Uterus (tissue), 2 donors: ENCODE measurements at regions not wholly inside any gene's neighbourhood (a gene's known extent, or its start where the extent isn't known, plus 50 kb on each side); places are given as distances from the start of the nearest gene placed in this dataset.

ENCODE experiments used
- POLR2A ChIP-seq, 2 donors: fragments of 450-650 bp; IDR thresholded peaks; one replicate each; pipeline ENCODE4 v1.6.1; 2016; ENCODE audit warnings: antibody characterized with exemption in 2 of 2, mild to moderate bottlenecking in 1 of 2, moderate library complexity in 1 of 2
- TF ChIP-seq, protein P1 (sequence below), 4 experiments: fragments of 200-600 bp in 2 of 4; fragments of 450-650 bp in 2 of 4; sonication (generic) in 2 of 4; IDR thresholded peaks; one replicate each; pipeline ENCODE4 v1.5.1; 2016 to 2019; ENCODE audit warnings: antibody characterized with exemption in 4 of 4, mild to moderate bottlenecking in 2 of 4, moderate library complexity in 1 of 4

DNA sequence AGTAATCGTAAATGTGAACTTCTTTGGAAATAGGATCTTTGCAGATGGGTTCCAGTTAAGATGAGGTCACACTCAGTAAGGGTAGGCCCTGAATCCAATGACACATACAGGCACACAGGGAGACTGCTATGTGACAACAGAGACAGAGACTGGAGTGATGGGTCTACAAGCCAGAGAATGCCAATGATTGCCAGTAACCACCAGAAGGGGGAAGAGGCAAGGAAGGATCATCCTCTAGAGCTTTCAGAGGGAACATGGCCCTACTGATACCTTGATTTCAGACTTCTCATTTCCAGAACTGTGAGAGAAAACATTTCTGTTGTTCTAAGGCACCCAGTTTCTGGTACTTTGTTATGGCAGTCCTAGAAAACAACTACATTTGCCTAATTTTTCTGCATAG lies 73.1 kb upstream of the CCDC160 start:
- no peak for TF ChIP-seq POLR2A (IDR thresholded peaks at IDR 0.05)
- TF ChIP-seq, protein P1, sequence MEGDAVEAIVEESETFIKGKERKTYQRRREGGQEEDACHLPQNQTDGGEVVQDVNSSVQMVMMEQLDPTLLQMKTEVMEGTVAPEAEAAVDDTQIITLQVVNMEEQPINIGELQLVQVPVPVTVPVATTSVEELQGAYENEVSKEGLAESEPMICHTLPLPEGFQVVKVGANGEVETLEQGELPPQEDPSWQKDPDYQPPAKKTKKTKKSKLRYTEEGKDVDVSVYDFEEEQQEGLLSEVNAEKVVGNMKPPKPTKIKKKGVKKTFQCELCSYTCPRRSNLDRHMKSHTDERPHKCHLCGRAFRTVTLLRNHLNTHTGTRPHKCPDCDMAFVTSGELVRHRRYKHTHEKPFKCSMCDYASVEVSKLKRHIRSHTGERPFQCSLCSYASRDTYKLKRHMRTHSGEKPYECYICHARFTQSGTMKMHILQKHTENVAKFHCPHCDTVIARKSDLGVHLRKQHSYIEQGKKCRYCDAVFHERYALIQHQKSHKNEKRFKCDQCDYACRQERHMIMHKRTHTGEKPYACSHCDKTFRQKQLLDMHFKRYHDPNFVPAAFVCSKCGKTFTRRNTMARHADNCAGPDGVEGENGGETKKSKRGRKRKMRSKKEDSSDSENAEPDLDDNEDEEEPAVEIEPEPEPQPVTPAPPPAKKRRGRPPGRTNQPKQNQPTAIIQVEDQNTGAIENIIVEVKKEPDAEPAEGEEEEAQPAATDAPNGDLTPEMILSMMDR (IDR thresholded peaks at IDR 0.05): no peak
